Skeletal muscle tissue (tissue), 3 donors: ENCODE measurements at regions not wholly inside any gene's neighbourhood (a gene's known extent, or its start where the extent isn't known, plus 50 kb on each side); places are given as distances from the start of the nearest gene placed in this dataset.

Experiments used
- H3K27ac ChIP-seq: one replicate; pipeline ENCODE4 v1.7.0; 2013; ENCODE audit warnings: mild to moderate bottlenecking, low read depth, low read length, inconsistent platforms
- H3K27me3 ChIP-seq, 3 donors: one replicate each; pipeline ENCODE4 v1.7.0; 2013; ENCODE audit warnings: low read length in 3 of 3; ENCODE audit not compliant: control insufficient read depth in 3 of 3, insufficient read depth in 3 of 3
- H3K36me3 ChIP-seq, 3 donors: one replicate each; pipeline ENCODE4 v1.7.0; 2013; ENCODE audit warnings: low read length in 3 of 3; ENCODE audit not compliant: control insufficient read depth in 3 of 3, insufficient read depth in 3 of 3
- H3K4me1 ChIP-seq, 3 donors: one replicate each; pipeline ENCODE4 v1.7.0; 2013; ENCODE audit warnings: low read length in 3 of 3, mild to moderate bottlenecking in 3 of 3; ENCODE audit not compliant: control insufficient read depth in 3 of 3, insufficient read depth in 3 of 3
- H3K4me3 ChIP-seq, 3 donors: one replicate each; pipeline ENCODE4 v1.7.0; 2013; ENCODE audit warnings: low read length in 3 of 3
- H3K9ac ChIP-seq, 3 donors: one replicate each; pipeline ENCODE4 v1.7.0; 2013; ENCODE audit warnings: low read length in 3 of 3, mild to moderate bottlenecking in 3 of 3, moderate library complexity in 2 of 3, low read depth in 1 of 3
- H3K9me3 ChIP-seq, 3 donors: one replicate each; pipeline ENCODE4 v1.7.0; 2013; ENCODE audit warnings: low read length in 3 of 3; ENCODE audit not compliant: control insufficient read depth in 3 of 3
- donor health status: Osteomylitis.

DNA sequence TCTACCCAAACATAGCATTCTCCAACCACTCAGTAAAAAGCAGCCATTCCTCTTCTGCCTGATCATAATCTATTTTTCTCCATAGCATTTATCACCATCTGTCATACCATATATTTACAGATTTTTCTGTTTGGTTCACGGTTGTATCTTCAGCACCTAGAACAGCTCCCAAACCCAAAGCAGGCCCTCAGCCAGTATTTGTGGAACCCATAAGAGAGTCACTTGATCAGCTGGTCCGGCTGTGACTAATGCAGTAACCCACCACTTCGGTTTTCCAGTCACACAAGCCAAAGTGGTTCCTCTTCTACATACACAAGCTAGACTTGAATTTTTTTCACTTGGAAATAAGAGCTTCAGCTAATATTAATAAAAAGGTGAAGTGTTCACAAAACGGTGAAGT is 511.6 kb upstream of the CELF4 start:
- peaks cover 0 to 3% (median 0%) of the 10 kb centered on the region in 3 donors for H3K4me1 ChIP-seq
- no peaks in the 10 kb centered on the region for H3K36me3 ChIP-seq
- no peak overlapping the region for H3K4me3 ChIP-seq
- no peaks in the 10 kb centered on the region for H3K27me3 ChIP-seq
- H3K9me3 ChIP-seq = no peaks in the 10 kb centered on the region
- no peak overlapping the region for H3K9ac ChIP-seq
- no peak overlapping the region for H3K27ac ChIP-seq

DNA sequence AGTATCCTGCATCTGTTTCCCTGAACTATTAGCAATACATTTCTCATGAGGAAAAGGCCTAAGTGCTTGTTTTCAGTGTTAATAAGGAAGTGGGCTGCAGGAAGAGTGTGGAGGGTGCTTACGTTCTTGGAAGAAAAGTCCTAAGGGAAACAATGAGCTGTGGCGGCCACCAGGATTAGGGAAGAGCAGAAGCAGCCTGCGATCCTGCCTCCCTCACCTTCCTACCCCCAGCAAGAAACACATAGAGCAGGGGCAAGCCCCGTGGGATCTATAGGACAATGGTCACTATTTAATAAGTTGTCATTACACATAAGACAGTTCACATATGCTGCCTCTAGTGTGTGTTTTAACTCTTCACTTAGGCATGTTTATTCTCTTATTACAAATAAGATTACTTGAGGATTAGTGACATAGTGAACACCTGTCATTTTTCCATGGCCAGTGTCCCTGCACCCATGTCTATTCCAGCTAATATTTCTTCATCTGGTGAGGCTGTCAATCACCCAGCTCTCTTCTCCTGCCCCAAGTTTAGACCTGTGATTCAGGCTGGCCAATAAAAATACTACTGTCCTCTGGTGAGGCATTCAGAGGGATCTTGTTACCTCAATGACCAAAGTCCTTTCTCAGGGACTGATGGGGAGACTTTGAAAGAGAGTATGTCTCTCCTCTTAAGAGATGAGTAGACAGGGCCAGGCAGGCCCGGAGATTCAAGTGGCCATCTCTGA is 510.9 kb upstream of the CELF4 start:
- Histone ChIP-seq H3K36me3 (no peaks in the 10 kb centered on the region), H3K27me3 (no peaks in the 10 kb centered on the region), H3K4me3 (no peak overlapping the region), H3K4me1 (peaks cover 0 to 3% (median 0%) of the 10 kb centered on the region in 3 donors), H3K9ac (no peak overlapping the region), H3K27ac (no peak overlapping the region), H3K9me3 (no peaks in the 10 kb centered on the region)

DNA sequence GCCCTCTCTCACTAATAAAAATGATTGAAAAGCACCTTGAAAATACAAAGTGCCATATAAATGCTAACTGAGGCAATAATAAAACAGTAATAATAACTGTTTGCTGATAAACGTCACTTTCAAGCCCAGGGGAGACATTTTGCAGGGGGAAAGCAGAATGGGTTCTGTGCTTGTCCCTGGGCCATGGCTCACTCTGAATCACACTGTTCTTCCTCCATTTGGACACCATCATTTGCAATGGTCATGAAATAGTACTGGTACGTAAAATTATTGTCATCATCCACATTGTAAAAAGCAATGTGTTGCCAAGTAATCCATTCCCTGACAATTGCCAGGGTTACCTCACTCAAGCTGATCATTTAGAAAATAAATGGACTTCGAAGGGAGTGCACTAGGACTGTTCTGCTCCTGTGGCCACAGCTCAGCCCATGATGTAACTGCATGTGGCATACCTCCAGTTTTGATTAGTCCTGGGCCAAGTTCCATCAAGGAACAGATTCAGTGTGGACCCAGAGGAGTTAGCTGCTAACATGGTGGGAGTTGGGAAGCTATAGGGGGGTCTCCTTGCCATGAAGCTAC is 508.8 kb upstream of the CELF4 start:
- Histone ChIP-seq H3K27me3 (no peaks in the 10 kb centered on the region), H3K9me3 (no peaks in the 10 kb centered on the region)

DNA sequence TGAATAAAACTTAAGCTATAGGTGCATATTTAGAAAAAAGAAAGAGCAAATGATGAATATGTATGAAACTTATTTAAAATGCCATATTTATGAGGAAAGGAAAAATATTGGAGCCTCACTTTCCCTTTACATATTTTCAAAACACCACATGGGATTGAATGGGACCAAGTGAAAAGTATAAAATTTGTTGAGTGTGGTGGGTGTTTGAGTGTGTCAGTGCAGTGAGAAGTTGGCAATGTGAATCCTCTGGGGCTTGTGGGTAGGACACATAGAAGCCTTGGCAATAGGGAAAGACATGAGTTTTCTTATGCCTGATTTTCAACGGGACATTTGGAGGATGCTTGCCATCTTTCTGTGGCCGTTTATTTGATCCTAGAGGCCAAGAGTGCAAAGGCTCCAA is 502.2 kb upstream of the CELF4 start:
- H3K9me3 ChIP-seq = no peaks in the 10 kb centered on the region
- H3K9ac ChIP-seq = no peak overlapping the region
- H3K27ac ChIP-seq = no peak overlapping the region
- H3K27me3 ChIP-seq = no peaks in the 10 kb centered on the region
- H3K36me3 ChIP-seq = no peaks in the 10 kb centered on the region
- H3K4me1 ChIP-seq = no peaks in the 10 kb centered on the region
- no peak overlapping the region for H3K4me3 ChIP-seq

More for the DNA sequence above, 508.8 kb upstream of the CELF4 start:
- H3K4me3 ChIP-seq = no peak overlapping the region
- peaks cover 0 to 3% (median 0%) of the 10 kb centered on the region in 3 donors for H3K4me1 ChIP-seq
- H3K9ac ChIP-seq = no peak overlapping the region
- H3K27ac ChIP-seq = no peak overlapping the region
- H3K36me3 ChIP-seq = no peaks in the 10 kb centered on the region

DNA sequence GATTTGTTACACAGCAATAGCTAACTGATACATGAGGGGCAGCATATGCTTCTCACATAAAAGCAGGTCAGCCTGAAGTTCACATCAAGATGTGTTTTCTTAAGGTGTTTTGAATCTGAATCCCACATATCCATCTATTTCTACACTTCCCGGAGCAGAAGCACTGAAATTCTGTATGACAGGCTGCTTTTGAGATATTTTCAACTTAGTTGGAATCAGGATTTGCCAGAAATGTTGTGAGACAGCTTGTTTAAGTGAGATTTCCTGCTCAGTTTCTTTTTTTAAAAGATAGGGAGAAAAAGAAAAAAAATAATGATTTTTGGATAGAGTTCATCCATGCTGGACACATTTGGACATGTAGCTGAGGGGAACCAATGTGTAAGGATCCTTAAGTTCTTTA is 501.5 kb upstream of the CELF4 start:
- no peaks in the 10 kb centered on the region for H3K4me1 ChIP-seq
- H3K36me3 ChIP-seq = no peaks in the 10 kb centered on the region
- H3K9ac ChIP-seq = no peak overlapping the region
- no peaks in the 10 kb centered on the region for H3K27me3 ChIP-seq
- H3K9me3 ChIP-seq = no peaks in the 10 kb centered on the region
- H3K4me3 ChIP-seq = no peak overlapping the region
- no peak overlapping the region for H3K27ac ChIP-seq

DNA sequence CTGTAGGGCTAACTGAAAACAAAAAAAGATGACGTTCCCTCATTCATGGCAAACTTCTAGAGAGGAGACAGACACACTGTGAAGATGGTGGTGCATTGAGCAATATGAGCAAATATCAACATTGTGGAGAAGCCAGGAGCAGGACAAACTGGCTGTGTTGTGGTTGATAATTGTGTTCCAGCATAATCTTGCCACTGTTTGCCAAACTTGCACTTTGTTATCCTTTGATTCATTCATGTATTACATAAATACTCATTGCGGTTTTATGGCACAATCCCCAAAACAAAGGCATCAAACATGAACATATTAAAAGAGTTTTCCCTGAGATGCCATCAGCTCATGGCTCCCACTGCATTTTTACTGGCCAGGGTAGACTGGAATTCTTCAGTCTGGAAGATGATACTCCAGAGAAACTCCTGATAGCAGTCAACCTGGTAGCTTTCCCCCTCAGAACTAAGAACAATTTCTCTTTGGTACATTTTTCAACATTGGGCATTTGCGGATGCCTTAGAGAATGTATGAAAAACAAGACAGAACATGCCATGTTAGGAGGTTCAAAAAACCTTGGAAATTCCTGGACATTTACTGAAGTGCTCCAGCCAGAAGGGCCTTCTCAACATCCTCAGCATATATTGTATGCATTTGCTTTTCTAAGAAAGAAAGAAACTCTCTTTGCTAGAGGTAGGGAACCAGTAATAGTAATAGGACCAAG is 487.4 kb upstream of the CELF4 start:
- Histone ChIP-seq H3K9me3 (no peaks in the 10 kb centered on the region), H3K9ac (no peak overlapping the region), H3K27me3 (no peaks in the 10 kb centered on the region), H3K27ac (no peak overlapping the region), H3K36me3 (no peaks in the 10 kb centered on the region), H3K4me3 (no peak overlapping the region), H3K4me1 (no peaks in the 10 kb centered on the region)

DNA sequence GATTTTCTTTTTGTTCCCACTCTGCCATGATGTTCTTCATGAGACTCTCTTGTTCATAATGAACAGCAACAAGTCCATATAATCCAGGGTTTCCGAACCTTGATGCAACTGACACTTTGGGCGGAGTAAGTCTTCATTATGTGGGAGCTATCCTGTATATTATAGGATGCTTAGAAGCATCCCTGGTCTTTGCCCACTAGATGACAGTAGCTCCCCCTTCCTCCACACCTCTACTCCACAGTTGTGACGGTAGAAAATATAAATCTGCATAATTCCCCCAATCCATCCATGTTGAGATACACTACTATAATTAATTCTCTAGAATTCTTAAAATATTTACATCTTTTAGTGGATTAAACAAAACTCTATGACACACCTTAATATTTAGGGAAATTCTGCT is 482.2 kb upstream of the CELF4 start:
- no peaks in the 10 kb centered on the region for H3K9me3 ChIP-seq
- H3K27me3 ChIP-seq = no peaks in the 10 kb centered on the region
- H3K4me3 ChIP-seq = no peak overlapping the region
- no peaks in the 10 kb centered on the region for H3K4me1 ChIP-seq
- no peaks in the 10 kb centered on the region for H3K36me3 ChIP-seq
- H3K9ac ChIP-seq = no peak overlapping the region
- no peak overlapping the region for H3K27ac ChIP-seq

DNA sequence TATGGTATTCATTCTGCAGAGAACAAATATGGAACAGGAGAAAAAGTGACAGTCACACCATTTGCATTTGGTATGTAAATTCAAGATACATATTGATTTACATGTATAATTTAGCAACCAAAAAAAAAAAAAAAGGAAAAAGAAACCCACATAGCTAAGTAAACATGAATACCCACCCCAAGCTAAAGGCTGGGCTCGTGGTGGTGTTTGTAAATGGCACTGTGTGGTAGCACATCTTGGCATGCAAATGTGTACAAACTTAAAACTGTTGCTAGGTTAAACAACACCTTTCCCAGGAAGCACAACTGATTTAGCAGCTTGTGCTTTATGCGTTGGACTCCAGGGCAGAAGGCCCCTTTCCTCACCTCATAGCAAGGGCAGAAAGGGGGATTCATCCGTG is 481.1 kb upstream of the CELF4 start:
- Histone ChIP-seq H3K36me3 (no peaks in the 10 kb centered on the region), H3K27me3 (no peaks in the 10 kb centered on the region), H3K27ac (no peak overlapping the region), H3K9ac (no peak overlapping the region), H3K4me1 (no peaks in the 10 kb centered on the region), H3K9me3 (no peaks in the 10 kb centered on the region), H3K4me3 (no peak overlapping the region)

DNA sequence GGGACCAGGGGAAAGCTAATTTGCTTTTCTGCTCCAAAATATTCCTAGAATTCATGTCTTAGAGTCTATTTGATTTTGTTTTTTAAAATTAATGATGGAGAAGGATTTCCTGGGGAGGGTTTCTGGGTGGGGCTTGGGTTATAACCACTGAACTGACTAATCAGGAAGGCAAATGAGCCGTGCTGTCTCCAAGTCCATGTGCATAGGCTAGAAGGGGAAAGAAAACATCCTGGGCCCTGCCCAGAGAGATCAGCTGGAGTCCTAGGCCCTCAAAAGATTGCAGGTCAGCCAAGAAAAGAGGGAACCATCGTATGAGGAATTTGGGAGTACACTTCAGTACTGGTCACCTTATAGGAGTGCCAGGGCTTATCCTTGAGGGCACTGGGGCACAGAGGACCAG is 480.2 kb upstream of the CELF4 start:
- no peaks in the 10 kb centered on the region for H3K27me3 ChIP-seq
- H3K9me3 ChIP-seq = no peaks in the 10 kb centered on the region
- no peak overlapping the region for H3K4me3 ChIP-seq
- H3K36me3 ChIP-seq = no peaks in the 10 kb centered on the region
- H3K27ac ChIP-seq = no peak overlapping the region
- no peak overlapping the region for H3K9ac ChIP-seq
- no peaks in the 10 kb centered on the region for H3K4me1 ChIP-seq

DNA sequence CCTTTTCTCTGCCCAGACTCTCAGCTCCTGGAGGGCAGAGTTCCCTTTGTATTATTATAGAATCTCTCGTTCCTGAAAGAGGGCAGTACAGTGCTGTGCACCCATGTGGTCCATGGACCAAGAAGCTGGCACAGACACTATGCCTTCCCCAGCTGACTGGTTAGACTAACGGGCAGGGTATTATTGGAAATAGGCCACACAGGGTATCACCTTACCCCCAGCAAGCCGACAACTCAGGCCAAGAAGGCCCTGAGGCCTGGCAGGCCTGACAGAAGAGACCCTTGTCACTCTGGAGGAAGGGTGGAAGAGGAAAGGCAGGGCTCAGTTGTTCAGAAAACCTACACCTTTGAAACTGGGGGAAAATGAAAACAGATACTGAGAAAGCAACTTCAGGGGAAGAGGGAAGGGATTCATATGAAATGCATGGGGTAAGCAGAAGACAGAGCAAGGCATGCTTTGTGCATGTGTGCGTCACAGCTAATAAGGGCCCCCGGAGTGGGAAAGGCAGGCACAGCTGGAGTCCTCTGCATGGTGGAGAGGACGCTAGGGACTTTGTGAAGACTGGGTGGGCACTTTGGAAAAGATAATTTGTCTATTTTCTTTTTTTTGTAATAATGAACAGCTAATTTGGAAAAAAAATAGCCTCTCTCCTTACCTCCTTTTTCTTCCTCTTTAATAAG is 476.8 kb upstream of the CELF4 start:
- Histone ChIP-seq H3K9ac (no peak overlapping the region), H3K36me3 (no peaks in the 10 kb centered on the region), H3K27me3 (no peaks in the 10 kb centered on the region), H3K4me3 (no peak overlapping the region), H3K9me3 (no peaks in the 10 kb centered on the region), H3K27ac (no peak overlapping the region), H3K4me1 (no peaks in the 10 kb centered on the region)
